ENCODE measurements at regions not wholly inside any gene's neighbourhood (a gene's known extent, or its start where the extent isn't known, plus 50 kb on each side); places are given as distances from the start of the nearest gene placed in this dataset.

GRCh38 chr15:93694033-93694432 is 537.3 kb upstream of the MCTP2 start:
- TF ChIP-seq CTCF (IDR thresholded peaks at IDR 0.05) (no peak), POLR2A (IDR thresholded peaks at IDR 0.05) (no peak)
